Activated CD4-positive, alpha-beta memory T cell treated with anti-CD3 and anti-CD28 coated beads for 36 hours (primary cell): ENCODE measurements at regions not wholly inside any gene's neighbourhood (a gene's known extent, or its start where the extent isn't known, plus 50 kb on each side); places are given as distances from the start of the nearest gene placed in this dataset.

ENCODE experiments used
- CTCF ChIA-PET: fragments of 350-600 bp; sonication (Branson Sonifier 250); formaldehyde crosslinking; loops from one replicate; lab custom pipeline; 2021; ENCODE audit warnings: antibody characterized with exemption, inconsistent platforms; lab: Charles Lee
- POLR2A ChIA-PET: fragments of 350-600 bp; sonication (Branson Sonifier 250); formaldehyde crosslinking; loops from one replicate; lab custom pipeline; 2021; ENCODE audit warnings: antibody characterized with exemption; lab: Charles Lee
- DNase-seq: peaks from one replicate; pipeline ENCODE4 v3.0.0-alpha.2; 2020
- H3K27ac Mint-ChIP-seq: one replicate; pipeline ENCODE4 v1.8.0; 2021; ENCODE audit warnings: mixed read lengths
- H3K27me3 Mint-ChIP-seq: one replicate; pipeline ENCODE4 v1.8.0; 2021; ENCODE audit warnings: mixed read lengths
- H3K36me3 Mint-ChIP-seq: one replicate; pipeline ENCODE4 v1.8.0; 2021; ENCODE audit warnings: mixed read lengths
- H3K4me1 Mint-ChIP-seq: one replicate; pipeline ENCODE4 v1.8.0; 2021; ENCODE audit warnings: low read depth, mixed read lengths
- H3K4me3 Mint-ChIP-seq: one replicate; pipeline ENCODE4 v1.8.0; 2021; ENCODE audit warnings: mild to moderate bottlenecking, mixed read lengths
- H3K9me3 Mint-ChIP-seq: one replicate; pipeline ENCODE4 v1.8.0; 2021; ENCODE audit warnings: mixed read lengths
- intact Hi-C: fragments of 100-400 bp; cut with micrococcal nuclease; formaldehyde crosslinking; loops from one replicate; pipeline ENCODE4 v1.15.1; 2023

- ChIA-PET CTCF (no interaction called here), POLR2A (no interaction called here)
- H3K27me3 Mint-ChIP-seq, result no peaks in the 10 kb centered on the region
- intact Hi-C loops, result no loop called here
- no peaks in the 10 kb centered on the region for H3K36me3 Mint-ChIP-seq
- H3K4me1 Mint-ChIP-seq, result no peaks in the 10 kb centered on the region
- peaks cover 15% of the 10 kb centered on the region for H3K9me3 Mint-ChIP-seq
- H3K4me3 Mint-ChIP-seq, result no peak overlapping the region
- DNase-seq, result no peak
- no peak overlapping the region for H3K27ac Mint-ChIP-seq
Observed at GRCh38 chr14:82080370-82080769, 546.7 kb upstream of the SEL1L start.

- CTCF ChIA-PET, result no interaction called here
- no peaks in the 10 kb centered on the region for H3K27me3 Mint-ChIP-seq
- no peaks in the 10 kb centered on the region for H3K36me3 Mint-ChIP-seq
- no peak for DNase-seq
- no peak overlapping the region for H3K4me3 Mint-ChIP-seq
- peaks cover 11% of the 10 kb centered on the region for H3K9me3 Mint-ChIP-seq
- POLR2A ChIA-PET, result no interaction called here
- H3K27ac Mint-ChIP-seq, result no peak overlapping the region
- intact Hi-C loops, result no loop called here
- no peaks in the 10 kb centered on the region for H3K4me1 Mint-ChIP-seq
Observed at GRCh38 chr14:82084813-82085212, 551.2 kb upstream of the SEL1L start.

GRCh38 chr14:82091097-82091496 lies 557.4 kb upstream of the SEL1L start:
- ChIA-PET POLR2A (no interaction called here), CTCF (no interaction called here)
- Mint-ChIP-seq H3K27me3 (no peaks in the 10 kb centered on the region), H3K4me3 (no peak overlapping the region), H3K4me1 (no peaks in the 10 kb centered on the region), H3K9me3 (peaks cover 4% of the 10 kb centered on the region), H3K27ac (no peak overlapping the region), H3K36me3 (no peaks in the 10 kb centered on the region)
- intact Hi-C loops, result no loop called here
- no peak for DNase-seq

GRCh38 chr14:82094829-82095345 lies 561.2 kb upstream of the SEL1L start:
- intact Hi-C loops, result no loop called here
- H3K9me3 Mint-ChIP-seq, result peaks cover 9% of the 10 kb centered on the region
- no peaks in the 10 kb centered on the region for H3K4me1 Mint-ChIP-seq
- H3K27ac Mint-ChIP-seq, result no peak overlapping the region
- H3K27me3 Mint-ChIP-seq, result no peaks in the 10 kb centered on the region
- no peaks in the 10 kb centered on the region for H3K36me3 Mint-ChIP-seq
- no peak for DNase-seq
- ChIA-PET POLR2A (no interaction called here), CTCF (no interaction called here)
- no peak overlapping the region for H3K4me3 Mint-ChIP-seq

GRCh38 chr14:82104013-82104412 lies 570.4 kb upstream of the SEL1L start:
- Mint-ChIP-seq H3K4me1 (no peaks in the 10 kb centered on the region), H3K4me3 (no peak overlapping the region), H3K27ac (no peak overlapping the region), H3K27me3 (no peaks in the 10 kb centered on the region), H3K36me3 (no peaks in the 10 kb centered on the region), H3K9me3 (peaks cover 2% of the 10 kb centered on the region)
- CTCF ChIA-PET, result no interaction called here
- DNase-seq, result no peak
- intact Hi-C loops, result no loop called here
- POLR2A ChIA-PET, result no interaction called here

- CTCF ChIA-PET, result no interaction called here
- intact Hi-C loops, result no loop called here
- Mint-ChIP-seq H3K27me3 (no peaks in the 10 kb centered on the region), H3K27ac (no peak overlapping the region), H3K36me3 (no peaks in the 10 kb centered on the region), H3K4me3 (no peak overlapping the region), H3K9me3 (peaks cover 3% of the 10 kb centered on the region), H3K4me1 (no peaks in the 10 kb centered on the region)
- DNase-seq, result no peak
- POLR2A ChIA-PET, result no interaction called here
Observed at GRCh38 chr14:82112210-82112839, 578.7 kb upstream of the SEL1L start.

- Mint-ChIP-seq H3K9me3 (peaks cover 6% of the 10 kb centered on the region), H3K36me3 (no peaks in the 10 kb centered on the region), H3K27ac (no peak overlapping the region), H3K27me3 (no peaks in the 10 kb centered on the region), H3K4me1 (no peaks in the 10 kb centered on the region), H3K4me3 (no peak overlapping the region)
- CTCF ChIA-PET, result no interaction called here
- no peak for DNase-seq
- POLR2A ChIA-PET, result no interaction called here
- intact Hi-C loops, result no loop called here
Observed at GRCh38 chr14:82113007-82113406, 579.4 kb upstream of the SEL1L start.

- Mint-ChIP-seq H3K9me3 (peaks cover 7% of the 10 kb centered on the region), H3K27me3 (no peaks in the 10 kb centered on the region), H3K4me1 (no peaks in the 10 kb centered on the region), H3K4me3 (no peak overlapping the region), H3K36me3 (no peaks in the 10 kb centered on the region), H3K27ac (no peak overlapping the region)
- ChIA-PET CTCF (no interaction called here), POLR2A (no interaction called here)
- intact Hi-C loops, result no loop called here
- no peak for DNase-seq
Observed at GRCh38 chr14:82113710-82114109, 580.1 kb upstream of the SEL1L start.

GRCh38 chr14:82116721-82117120 lies 583.1 kb upstream of the SEL1L start:
- POLR2A ChIA-PET, result no interaction called here
- no peaks in the 10 kb centered on the region for H3K36me3 Mint-ChIP-seq
- no peak overlapping the region for H3K4me3 Mint-ChIP-seq
- no peaks in the 10 kb centered on the region for H3K27me3 Mint-ChIP-seq
- no peaks in the 10 kb centered on the region for H3K4me1 Mint-ChIP-seq
- H3K9me3 Mint-ChIP-seq, result peaks cover 12% of the 10 kb centered on the region
- intact Hi-C loops, result no loop called here
- no peak for DNase-seq
- H3K27ac Mint-ChIP-seq, result no peak overlapping the region
- CTCF ChIA-PET, result no interaction called here

- Mint-ChIP-seq H3K4me1 (no peaks in the 10 kb centered on the region), H3K27me3 (no peaks in the 10 kb centered on the region), H3K36me3 (no peaks in the 10 kb centered on the region), H3K9me3 (peaks cover 16% of the 10 kb centered on the region), H3K27ac (no peak overlapping the region), H3K4me3 (no peak overlapping the region)
- CTCF ChIA-PET, result no interaction called here
- intact Hi-C loops, result no loop called here
- no peak for DNase-seq
- POLR2A ChIA-PET, result no interaction called here
Observed at GRCh38 chr14:82122655-82123054, 589.0 kb upstream of the SEL1L start.

GRCh38 chr14:82124511-82124910 lies 590.9 kb upstream of the SEL1L start:
- Mint-ChIP-seq H3K36me3 (no peaks in the 10 kb centered on the region), H3K9me3 (peaks cover 12% of the 10 kb centered on the region), H3K4me1 (no peaks in the 10 kb centered on the region), H3K27me3 (no peaks in the 10 kb centered on the region), H3K27ac (no peak overlapping the region), H3K4me3 (no peak overlapping the region)
- intact Hi-C loops, result no loop called here
- ChIA-PET POLR2A (interaction anchor here (0.6 kb wide), 1 partner anchor 504 kb away, joined by 4 read pairs; no protein-coding TSS in a partner anchor), CTCF (no interaction called here)
- DNase-seq, result no peak

- POLR2A ChIA-PET, result no interaction called here
- no peak overlapping the region for H3K4me3 Mint-ChIP-seq
- intact Hi-C loops, result no loop called here
- DNase-seq, result no peak
- H3K27me3 Mint-ChIP-seq, result no peaks in the 10 kb centered on the region
- no peaks in the 10 kb centered on the region for H3K36me3 Mint-ChIP-seq
- peaks cover 12% of the 10 kb centered on the region for H3K9me3 Mint-ChIP-seq
- CTCF ChIA-PET, result no interaction called here
- H3K27ac Mint-ChIP-seq, result no peak overlapping the region
- H3K4me1 Mint-ChIP-seq, result no peaks in the 10 kb centered on the region
Observed at GRCh38 chr14:82126006-82126405, 592.4 kb upstream of the SEL1L start.

- peaks cover 13% of the 10 kb centered on the region for H3K9me3 Mint-ChIP-seq
- ChIA-PET CTCF (interaction anchor here (0.8 kb wide), 1 partner anchor 15 kb away, joined by 3 read pairs; no protein-coding TSS in a partner anchor), POLR2A (no interaction called here)
- DNase-seq, result no peak
- no peak overlapping the region for H3K27ac Mint-ChIP-seq
- H3K36me3 Mint-ChIP-seq, result no peaks in the 10 kb centered on the region
- no peak overlapping the region for H3K4me3 Mint-ChIP-seq
- intact Hi-C loops, result no loop called here
- H3K27me3 Mint-ChIP-seq, result no peaks in the 10 kb centered on the region
- H3K4me1 Mint-ChIP-seq, result no peaks in the 10 kb centered on the region
Observed at GRCh38 chr14:82134411-82134810, 600.8 kb upstream of the SEL1L start.
